Keratinocyte (primary cell): ENCODE measurements at regions not wholly inside any gene's neighbourhood (a gene's known extent, or its start where the extent isn't known, plus 50 kb on each side); places are given as distances from the start of the nearest gene placed in this dataset.

Experiments used
- EZH2 ChIP-seq: IDR thresholded peaks from one replicate; pipeline ENCODE4 v1.6.1; 2012; ENCODE audit warnings: inconsistent platforms, mild to moderate bottlenecking, low read length, moderate library complexity
- TF ChIP-seq, protein P1 (sequence below), 3 experiments: IDR thresholded peaks in 1 of 3; conservative IDR thresholded peaks in 1 of 3; optimal IDR thresholded peaks in 1 of 3; 2 replicates in 2 of 3; 3 replicates in 1 of 3; pipeline versions ENCODE3 to v1.5.1; 2011; ENCODE audit warnings: low read length in 3 of 3, mild to moderate bottlenecking in 3 of 3, moderate library complexity in 2 of 3, control low read depth in 1 of 3, inconsistent platforms in 1 of 3; ENCODE audit not compliant: insufficient read depth in 2 of 3; ENCODE audit errors: extremely low read depth in 1 of 3

DNA sequence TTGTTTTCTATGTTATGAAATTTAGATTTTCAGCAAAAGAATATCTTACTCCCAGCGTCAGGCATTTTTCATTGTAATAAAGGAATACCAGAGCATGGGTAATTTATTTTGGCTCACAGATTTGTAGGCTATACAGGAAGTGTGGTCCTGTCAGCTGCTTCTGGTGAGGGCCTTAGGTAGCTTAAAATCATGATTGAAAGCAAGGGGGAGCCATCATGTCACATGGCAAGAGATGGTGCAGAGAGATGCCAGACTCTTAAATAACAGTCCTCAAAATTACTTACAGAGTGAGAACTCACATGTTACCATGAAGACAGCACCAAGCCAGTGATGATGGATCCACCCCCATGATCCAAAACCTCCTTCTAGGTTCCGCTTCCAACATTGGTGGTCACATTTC, 825.0 kb upstream of the CHORDC1 start:
- TF ChIP-seq, protein P1, sequence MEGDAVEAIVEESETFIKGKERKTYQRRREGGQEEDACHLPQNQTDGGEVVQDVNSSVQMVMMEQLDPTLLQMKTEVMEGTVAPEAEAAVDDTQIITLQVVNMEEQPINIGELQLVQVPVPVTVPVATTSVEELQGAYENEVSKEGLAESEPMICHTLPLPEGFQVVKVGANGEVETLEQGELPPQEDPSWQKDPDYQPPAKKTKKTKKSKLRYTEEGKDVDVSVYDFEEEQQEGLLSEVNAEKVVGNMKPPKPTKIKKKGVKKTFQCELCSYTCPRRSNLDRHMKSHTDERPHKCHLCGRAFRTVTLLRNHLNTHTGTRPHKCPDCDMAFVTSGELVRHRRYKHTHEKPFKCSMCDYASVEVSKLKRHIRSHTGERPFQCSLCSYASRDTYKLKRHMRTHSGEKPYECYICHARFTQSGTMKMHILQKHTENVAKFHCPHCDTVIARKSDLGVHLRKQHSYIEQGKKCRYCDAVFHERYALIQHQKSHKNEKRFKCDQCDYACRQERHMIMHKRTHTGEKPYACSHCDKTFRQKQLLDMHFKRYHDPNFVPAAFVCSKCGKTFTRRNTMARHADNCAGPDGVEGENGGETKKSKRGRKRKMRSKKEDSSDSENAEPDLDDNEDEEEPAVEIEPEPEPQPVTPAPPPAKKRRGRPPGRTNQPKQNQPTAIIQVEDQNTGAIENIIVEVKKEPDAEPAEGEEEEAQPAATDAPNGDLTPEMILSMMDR (optimal IDR thresholded peaks at IDR 0.05 in 1 of 3, IDR thresholded peaks at IDR 0.05 in 1 of 3, conservative IDR thresholded peaks at IDR 0.05 in 1 of 3; ENCODE audit: extremely low read depth in 1 of 3, insufficient read depth in 2 of 3, low read length in 3 of 3), result no peak
- TF ChIP-seq EZH2, result no peak
